HG02981 (cell line): ENCODE measurements at regions not wholly inside any gene's neighbourhood (a gene's known extent, or its start where the extent isn't known, plus 50 kb on each side); places are given as distances from the start of the nearest gene placed in this dataset.

Experiments used
- ATAC-seq: cut with Tn5 transposase; IDR thresholded peaks from one replicate; pipeline ENCODE4 v1.9.1; 2021; ENCODE audit warnings: mild to moderate bottlenecking, moderate library complexity; ENCODE audit not compliant: unreplicated experiment

- no peak for ATAC-seq
Observed at GRCh38 chr7:41910940-41911600, 208.2 kb upstream of the INHBA start.

GRCh38 chr7:41907444-41907843 lies 204.6 kb upstream of the INHBA start:
- ATAC-seq = peak; percentile 47

- no peak for ATAC-seq
Observed at GRCh38 chr7:41900532-41900931, 197.6 kb upstream of the INHBA start.

- no peak for ATAC-seq
Observed at GRCh38 chr7:41899823-41900433, 197.0 kb upstream of the INHBA start.

- no peak for ATAC-seq
Observed at GRCh38 chr7:41893656-41894055, 190.8 kb upstream of the INHBA start.

- ATAC-seq = no peak
Observed at GRCh38 chr7:41892356-41893100, 189.6 kb upstream of the INHBA start.

GRCh38 chr7:41891950-41892349 lies 189.1 kb upstream of the INHBA start:
- ATAC-seq = no peak

- no peak for ATAC-seq
Observed at GRCh38 chr7:41890631-41891274, 187.9 kb upstream of the INHBA start.

- ATAC-seq = peak; percentile 6
Observed at GRCh38 chr7:41889472-41889871, 186.6 kb upstream of the INHBA start.

- peak; percentile 58 for ATAC-seq
Observed at GRCh38 chr7:41889040-41889439, 186.2 kb upstream of the INHBA start.

GRCh38 chr7:41887416-41887815 lies 184.5 kb upstream of the INHBA start:
- no peak for ATAC-seq

- ATAC-seq = no peak
Observed at GRCh38 chr7:41886901-41887311, 184.0 kb upstream of the INHBA start.

GRCh38 chr7:41886262-41886900 lies 183.5 kb upstream of the INHBA start:
- no peak for ATAC-seq

GRCh38 chr7:41885748-41886147 lies 182.9 kb upstream of the INHBA start:
- no peak for ATAC-seq

GRCh38 chr7:41885078-41885477 lies 182.2 kb upstream of the INHBA start:
- no peak for ATAC-seq

- peak; percentile 33 for ATAC-seq
Observed at GRCh38 chr7:41882745-41883420, 180.0 kb upstream of the INHBA start.

- peak; percentile 1 for ATAC-seq
Observed at GRCh38 chr7:41882256-41882655, 179.4 kb upstream of the INHBA start.

GRCh38 chr7:41881331-41882130 lies 178.6 kb upstream of the INHBA start:
- ATAC-seq = peak; percentile 93

GRCh38 chr7:41880107-41880506 lies 177.2 kb upstream of the INHBA start:
- ATAC-seq = no peak

- no peak for ATAC-seq
Observed at GRCh38 chr7:41879403-41879802, 176.5 kb upstream of the INHBA start.
